Forelimb muscle (tissue), 1 donor: ENCODE measurements at regions not wholly inside any gene's neighbourhood (a gene's known extent, or its start where the extent isn't known, plus 50 kb on each side); places are given as distances from the start of the nearest gene placed in this dataset.
"Not testable (repeated sequence)": the region's sequence is repeated elsewhere in the genome, so short reads cannot be mapped to it uniquely, and the experiment has no call there.

Experiments used
- DNase-seq: peaks from one replicate; pipeline ENCODE4 v3.0.0-alpha.2; 2013; ENCODE audit warnings: low read depth

DNA sequence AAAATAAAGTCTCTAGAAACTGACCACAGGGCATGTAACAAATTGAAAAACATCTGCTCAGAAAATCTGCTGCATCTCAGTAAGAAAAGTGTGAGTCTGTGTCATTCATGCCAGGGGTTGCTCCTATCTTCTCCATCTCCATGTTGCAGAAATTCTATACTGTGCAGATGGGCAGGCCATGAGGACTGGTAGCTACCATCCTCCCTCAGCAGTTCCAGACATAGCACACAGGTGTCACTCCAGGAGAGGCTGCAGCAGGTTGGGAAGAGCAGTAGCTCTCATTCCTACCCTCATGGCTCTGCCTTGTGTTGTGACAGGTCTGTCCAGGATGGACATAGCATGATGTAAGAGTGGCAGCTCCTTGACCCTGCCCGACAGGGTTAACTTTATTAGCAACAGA is 173.4 kb downstream of the NDUFS4 start:
- no peak for DNase-seq

DNA sequence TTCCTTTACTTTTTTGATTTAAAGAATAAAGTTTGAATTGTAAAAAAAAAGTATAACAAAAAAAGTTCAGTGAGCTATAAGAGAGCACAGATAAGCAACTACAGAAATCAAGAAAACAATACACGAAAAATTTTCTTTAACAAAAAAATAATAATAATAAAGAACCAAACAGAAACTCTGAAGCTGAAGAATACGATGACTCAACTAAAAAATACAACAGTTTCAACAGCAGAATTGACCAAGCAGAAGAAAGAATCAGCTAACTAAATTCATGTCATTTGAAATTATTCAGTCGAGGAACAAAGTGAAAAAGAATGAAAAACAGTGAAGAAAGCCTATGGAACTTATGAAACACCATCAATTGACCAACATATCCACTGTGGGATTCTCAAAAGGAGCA is 177.7 kb downstream of the NDUFS4 start:
- no peak for DNase-seq

DNA sequence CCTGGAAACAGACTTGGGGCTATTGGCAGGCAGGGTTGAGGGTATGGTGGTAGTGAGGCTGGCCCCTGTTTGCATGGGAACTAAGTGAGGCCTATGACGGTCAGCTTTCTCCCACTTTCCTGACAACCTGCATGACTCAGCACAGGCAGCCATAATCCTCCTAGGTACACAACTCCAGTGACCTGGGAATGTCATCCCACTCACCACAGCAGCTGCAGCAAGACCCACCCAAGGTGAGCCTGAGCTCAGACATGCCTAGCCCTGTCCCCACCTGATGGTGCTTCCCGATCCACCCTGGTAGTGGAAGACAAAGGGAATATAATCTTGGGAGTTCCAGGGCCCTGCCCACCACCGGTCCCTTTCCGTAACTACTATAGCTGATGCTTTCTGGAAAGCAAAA is 178.7 kb downstream of the NDUFS4 start:
- no peak for DNase-seq

DNA sequence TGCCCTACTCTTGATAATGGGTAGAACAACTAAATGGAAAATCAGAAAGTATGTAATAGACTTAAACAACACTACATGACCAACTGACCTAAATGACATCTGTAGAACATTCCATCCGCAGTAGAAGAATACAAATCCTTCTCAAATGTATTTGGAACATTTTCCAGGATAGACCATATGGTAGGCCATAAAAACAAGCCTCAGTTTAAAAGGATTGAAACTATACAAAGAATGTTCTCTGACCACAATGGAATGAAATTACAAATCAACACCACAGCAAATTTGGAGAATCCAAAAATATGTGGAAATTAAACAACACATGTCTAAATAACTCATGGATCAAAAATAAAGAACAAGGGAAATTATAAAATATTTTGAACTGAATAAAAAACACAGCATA is 189.2 kb downstream of the NDUFS4 start:
- DNase-seq = no peak

- DNase-seq = not testable (repeated sequence)
These were observed 191.8 kb downstream of the NDUFS4 start for GRCh38 chr5:53752282-53752681.

GRCh38 chr5:53766673-53767072 is 206.2 kb downstream of the NDUFS4 start:
- no peak for DNase-seq

- no peak for DNase-seq
These were observed 217.6 kb downstream of the NDUFS4 start for GRCh38 chr5:53777864-53778618.

GRCh38 chr5:53779541-53779981 is 219.1 kb downstream of the NDUFS4 start:
- no peak for DNase-seq

DNA sequence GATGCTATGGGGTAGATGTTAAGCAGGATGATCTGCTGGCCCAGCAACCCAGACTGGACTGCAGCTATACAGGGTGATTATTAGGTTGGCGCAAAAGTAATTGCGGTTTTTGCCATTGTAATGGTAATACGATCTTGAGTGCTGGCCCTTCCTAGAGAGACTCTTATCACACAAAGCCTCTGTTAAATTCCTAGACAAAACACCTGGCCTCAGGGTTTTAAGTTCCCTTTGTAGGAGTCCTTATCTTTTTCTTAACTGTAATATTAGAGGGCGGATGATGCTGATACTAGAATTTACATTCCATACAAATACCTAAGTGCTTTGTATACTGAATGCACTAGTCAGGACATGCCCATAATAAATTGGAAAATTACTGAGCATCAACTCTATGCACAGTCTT is 222.2 kb downstream of the NDUFS4 start:
- no peak for DNase-seq

DNA sequence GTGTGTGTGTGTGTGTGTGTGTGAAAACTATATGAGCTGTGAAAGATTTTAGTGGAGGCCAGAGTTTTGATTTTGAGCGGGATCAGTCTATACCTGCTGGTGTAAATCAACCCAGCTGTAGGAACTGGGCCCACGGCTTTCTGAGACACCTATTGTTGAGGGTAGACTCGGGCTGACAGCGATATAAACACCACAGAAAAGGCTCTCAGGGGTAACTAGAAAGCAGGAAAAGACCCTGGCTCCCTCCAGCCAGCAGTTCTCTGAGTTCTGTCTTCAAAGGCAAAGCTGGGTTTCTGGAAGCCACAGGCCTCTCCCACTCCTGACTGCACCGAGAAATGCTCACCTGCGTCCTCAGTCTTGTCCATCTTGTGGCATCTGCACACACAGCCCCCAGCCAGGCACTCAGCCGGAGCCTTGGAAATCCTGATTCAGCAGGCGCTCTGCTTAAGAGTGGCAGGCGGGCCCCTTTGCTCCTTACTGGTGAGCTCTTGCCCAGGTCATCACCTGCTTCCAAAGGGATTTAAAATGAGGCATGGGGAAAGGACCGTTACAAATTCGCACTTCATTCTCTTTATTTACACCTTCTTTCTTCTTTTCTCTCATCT is 223.3 kb downstream of the NDUFS4 start:
- no peak for DNase-seq

DNA sequence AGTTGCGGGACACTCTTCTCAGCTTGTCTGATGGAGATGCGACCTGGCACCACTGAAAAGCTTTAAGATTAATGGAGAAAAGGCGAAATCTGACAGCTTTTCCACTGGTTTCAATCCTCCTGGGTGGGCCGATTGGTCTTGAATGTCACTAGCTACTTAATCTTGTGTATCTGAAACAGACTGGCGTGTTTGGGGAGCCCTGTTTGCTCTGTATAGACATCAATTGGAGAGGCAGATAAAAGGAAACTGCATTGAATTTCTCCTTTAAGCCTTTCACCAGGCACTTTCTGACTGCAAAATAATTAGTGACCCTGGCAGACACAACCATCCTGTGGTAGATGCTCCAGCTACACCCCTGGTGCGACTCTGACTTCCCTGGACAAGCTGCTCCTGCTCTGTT is 224.2 kb downstream of the NDUFS4 start:
- DNase-seq = no peak

DNA sequence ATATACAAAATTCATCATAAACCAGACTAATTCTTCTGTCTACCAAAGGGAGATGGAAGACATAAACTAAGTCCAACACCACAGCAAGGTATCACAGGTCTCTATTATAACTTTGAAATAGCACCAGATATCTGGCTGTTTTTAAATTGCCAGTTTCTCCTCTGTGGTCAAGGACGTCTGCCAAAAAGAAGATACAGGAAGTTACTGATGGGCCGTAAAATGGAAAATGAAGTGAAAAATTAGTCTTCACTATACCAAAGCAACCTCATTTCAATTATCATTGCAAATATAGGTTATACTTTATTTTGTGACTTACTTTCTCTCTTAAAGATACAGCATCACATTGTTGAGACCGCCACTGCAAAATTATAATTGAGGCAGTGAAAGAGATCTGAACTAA is 225.5 kb downstream of the NDUFS4 start:
- no peak for DNase-seq

DNA sequence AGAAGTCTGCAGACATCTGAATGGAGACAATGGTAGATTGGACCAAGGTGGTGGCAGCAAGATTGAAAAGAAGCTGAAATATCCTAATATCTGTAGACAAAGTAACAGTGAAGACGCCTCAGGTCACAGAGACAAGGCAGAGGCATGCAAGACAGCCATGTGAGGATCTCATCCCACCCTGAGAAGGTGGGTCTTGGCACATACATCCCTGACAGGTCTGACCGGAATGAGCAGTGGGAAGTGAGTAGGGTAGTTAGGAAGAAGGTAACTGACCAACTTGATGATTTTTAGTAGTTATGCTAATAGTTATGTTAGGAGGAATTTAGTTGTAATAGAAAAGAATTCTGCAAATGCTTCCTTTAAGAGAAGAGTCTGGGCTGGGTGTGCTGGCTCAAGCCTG is 229.6 kb downstream of the NDUFS4 start:
- DNase-seq = no peak

GRCh38 chr5:53792338-53792737 is 231.9 kb downstream of the NDUFS4 start:
- no peak for DNase-seq

GRCh38 chr5:53799644-53800043 is 239.2 kb downstream of the NDUFS4 start:
- not testable (repeated sequence) for DNase-seq

GRCh38 chr5:53808392-53808791 is 248.0 kb downstream of the NDUFS4 start:
- not testable (repeated sequence) for DNase-seq

DNA sequence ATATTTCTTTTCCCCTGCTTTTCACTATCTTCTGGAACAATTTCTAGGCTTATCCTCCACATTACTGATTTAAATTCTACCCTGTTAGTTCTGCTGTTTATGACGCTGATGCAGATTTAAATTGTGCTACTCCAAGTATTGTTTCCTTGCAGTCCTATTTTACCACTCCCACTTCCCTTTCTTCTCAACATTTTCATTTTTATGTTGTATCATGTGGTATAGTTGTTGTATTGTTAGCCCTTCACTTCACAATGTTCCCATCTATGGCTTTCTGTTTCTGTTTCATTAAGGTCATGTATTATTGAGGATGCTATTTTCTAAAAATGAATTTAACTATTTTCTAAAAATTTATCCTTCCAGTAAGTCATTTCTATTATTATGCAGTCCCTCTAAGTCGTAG is 254.4 kb downstream of the NDUFS4 start:
- no peak for DNase-seq

DNA sequence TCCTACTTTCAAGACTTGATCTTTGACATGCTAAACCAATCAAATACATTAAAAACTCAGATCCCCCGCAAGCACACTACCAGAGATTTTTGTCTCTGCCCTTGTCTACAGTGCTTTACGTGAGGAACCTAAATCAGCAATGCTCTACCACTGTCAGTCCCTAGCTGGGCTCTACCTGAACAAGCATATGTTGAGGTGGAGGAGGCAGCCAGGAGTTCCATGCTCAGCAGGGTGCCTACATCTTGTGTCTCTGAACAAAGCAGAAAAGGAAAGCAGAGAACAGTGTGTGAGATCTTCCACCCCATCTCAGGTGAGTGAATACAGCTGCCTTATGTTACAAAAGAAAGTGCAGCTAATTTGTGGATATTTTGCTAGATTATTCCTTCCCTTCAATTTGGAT is 255.0 kb downstream of the NDUFS4 start:
- DNase-seq = no peak

DNA sequence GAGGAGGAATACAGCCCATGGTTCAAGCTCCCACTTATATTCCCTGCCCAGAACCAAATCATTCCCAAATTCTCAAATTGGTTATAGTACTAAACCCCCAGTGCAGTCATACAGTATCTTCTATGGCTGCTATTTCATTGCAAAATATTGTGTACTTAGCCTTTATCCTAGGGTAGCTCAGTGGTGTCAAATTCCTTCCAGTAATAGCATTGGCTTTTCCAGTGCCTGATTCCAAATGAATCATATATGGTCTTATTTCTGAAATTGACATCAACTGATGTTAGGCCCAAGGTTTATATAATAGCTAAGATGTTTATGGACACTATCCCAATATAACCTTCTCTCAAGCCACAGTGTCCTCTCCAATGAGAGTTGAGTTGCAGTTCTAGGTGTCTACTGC is 256.7 kb downstream of the NDUFS4 start:
- no peak for DNase-seq

DNA sequence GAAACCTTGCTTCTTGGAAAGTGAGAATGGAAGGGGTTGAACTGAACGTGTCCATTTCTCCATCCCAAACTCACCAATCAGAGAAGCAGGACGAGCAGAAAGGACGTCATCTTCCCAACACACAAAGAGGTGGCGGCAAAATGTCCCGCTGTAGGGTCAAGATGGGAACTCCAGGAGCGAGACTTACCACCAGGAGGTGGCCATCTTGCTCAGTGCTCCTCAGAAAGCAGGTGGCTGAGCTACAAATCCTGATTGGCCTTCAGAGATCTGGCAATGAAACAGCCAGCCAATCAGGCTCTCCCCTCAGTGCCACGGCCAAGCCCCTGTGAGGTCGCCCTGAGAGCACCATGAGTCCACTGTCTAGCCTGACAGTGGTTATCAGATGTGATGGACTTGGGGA is 259.0 kb downstream of the NDUFS4 start:
- no peak for DNase-seq

DNA sequence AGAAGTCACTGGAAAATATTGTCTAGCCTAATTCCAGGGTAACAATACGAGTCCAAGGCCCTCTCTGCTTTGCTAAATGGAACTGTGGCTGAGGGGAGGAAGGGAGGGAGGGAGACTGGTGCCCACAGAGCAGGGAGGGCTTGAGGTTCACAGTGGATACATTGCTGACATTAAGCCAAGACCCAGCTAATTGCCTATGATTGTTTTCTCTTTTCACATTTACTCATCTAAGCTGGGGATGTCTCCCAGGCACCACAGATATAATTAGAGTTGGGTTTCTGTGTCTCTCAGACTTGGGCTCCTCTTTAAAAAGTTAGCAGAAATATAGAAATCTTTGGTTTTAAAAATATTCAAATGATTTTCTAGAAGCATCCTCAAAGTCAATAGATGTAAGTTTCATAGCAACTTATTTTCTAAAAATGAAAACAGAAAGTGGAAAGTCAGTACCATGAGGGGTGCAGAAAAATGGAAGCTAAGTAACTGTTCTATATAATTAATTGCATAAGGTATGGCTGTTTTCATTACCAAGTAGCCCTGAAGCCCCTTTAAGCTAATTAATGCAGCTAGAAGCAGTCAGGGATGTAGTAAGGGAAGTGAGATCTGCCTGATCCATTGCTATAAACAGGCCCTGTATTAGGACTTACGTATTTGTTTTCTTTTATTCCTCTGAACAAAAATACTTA is 259.8 kb downstream of the NDUFS4 start:
- DNase-seq = no peak

GRCh38 chr5:53820802-53821171 is 260.3 kb downstream of the NDUFS4 start:
- DNase-seq = no peak

DNA sequence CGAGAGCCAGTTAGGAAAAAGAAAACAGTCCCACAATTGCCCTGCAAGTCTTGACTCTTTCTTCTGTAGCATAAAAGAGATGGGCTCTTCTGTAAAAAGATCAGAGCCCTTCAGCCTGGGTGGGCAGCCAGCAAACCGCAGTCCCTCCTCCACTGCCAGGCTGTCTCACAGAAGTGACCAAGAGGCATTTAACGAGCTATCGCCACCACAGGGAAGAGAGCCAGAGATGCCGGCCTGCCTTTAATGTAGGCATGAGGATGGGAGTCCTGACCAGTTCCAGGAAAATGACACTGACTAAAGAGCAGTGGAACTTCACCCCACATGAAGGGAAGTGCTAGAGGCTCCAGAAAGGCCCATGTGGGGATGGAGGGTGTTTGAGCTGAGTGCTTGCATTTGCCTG is 264.6 kb downstream of the NDUFS4 start:
- no peak for DNase-seq
